Muscle of leg (tissue), 3 donors: ENCODE measurements at regions not wholly inside any gene's neighbourhood (a gene's known extent, or its start where the extent isn't known, plus 50 kb on each side); places are given as distances from the start of the nearest gene placed in this dataset.

ENCODE experiments used
- DNase-seq: peaks from one replicate; pipeline ENCODE4 v3.0.0; 2013
- H3K27ac ChIP-seq: one replicate; pipeline ENCODE4 v1.5.1; 2013; ENCODE audit warnings: mild to moderate bottlenecking, low read length, control low read depth
- H3K27me3 ChIP-seq: one replicate; pipeline ENCODE4 v1.6.1; 2013; ENCODE audit warnings: low read length; ENCODE audit not compliant: control insufficient read depth, insufficient read depth
- H3K36me3 ChIP-seq: one replicate; pipeline ENCODE4 v1.6.1; 2013; ENCODE audit warnings: low read length; ENCODE audit not compliant: control insufficient read depth, insufficient read depth
- H3K4me1 ChIP-seq: one replicate; pipeline ENCODE4 v1.6.1; 2013; ENCODE audit warnings: low read length; ENCODE audit not compliant: control insufficient read depth, insufficient read depth
- H3K4me3 ChIP-seq: one replicate; pipeline ENCODE4 v1.5.1; 2013; ENCODE audit warnings: low read length, control low read depth
- H3K9me3 ChIP-seq: replicated peaks from 2 replicates; pipeline ENCODE4 v1.6.1; 2013; ENCODE audit warnings: low read depth, low read length; ENCODE audit not compliant: control insufficient read depth
- WGBS: methylation state at CpG from one replicate; pipeline ENCODE4 v1.1.5; 2013; ENCODE audit warnings: missing lambda C conversion rate; ENCODE audit not compliant: insufficient coverage; 5-methylcytosine and 5-hydroxymethylcytosine counted together

DNA sequence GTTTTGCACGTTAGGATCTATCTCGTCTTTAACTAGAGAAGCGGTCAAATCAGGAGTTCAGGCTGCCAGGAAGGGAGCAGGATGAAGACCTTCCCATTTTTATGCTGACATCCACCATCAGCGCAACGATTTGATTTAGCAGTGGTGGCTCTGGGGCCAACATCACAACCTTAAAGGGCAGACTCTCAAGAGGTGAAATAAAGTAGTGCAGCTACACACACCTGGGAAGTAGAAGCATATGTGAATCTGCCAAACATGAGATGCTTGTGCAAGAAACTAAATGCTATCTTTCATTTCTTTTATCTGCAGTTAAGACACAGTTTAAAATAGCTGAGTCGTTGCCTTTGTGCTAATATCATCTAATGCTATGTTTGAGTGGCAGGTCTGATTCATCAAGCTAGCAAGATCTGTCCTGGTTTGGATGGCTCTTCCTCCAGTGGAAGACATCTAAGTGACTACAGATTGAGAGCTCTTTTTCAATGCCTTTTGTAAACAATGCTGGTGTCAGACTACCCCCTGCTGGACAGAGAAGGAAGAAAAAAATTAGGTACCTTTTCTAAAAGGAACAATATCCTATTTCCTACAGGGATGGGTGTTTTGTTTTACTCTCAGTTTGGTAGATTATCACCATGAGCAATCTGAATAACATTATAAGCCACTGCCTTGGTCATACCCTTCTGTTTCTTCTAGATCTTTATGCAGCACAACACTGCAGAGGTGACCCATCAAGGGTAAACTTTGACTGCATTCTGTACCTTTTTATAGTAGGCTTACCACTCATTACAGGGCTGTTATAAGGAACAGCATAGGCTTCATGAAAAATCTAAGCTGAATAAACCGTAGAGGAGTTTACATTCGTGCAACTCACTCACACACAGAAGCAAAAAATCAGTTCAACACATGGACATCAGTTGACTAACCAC, 171.6 kb upstream of the FBXL4 start:
- no peak overlapping the region for H3K27ac ChIP-seq
- no peaks in the 10 kb centered on the region for H3K27me3 ChIP-seq
- WGBS = 48% methylated on average over 6 of the region's 8 CpGs
- DNase-seq = peak; percentile 40
- no peaks in the 10 kb centered on the region for H3K4me1 ChIP-seq
- H3K36me3 ChIP-seq = no peaks in the 10 kb centered on the region
- H3K9me3 ChIP-seq = no peaks in the 10 kb centered on the region
- no peak overlapping the region for H3K4me3 ChIP-seq

GRCh38 chr6:99114769-99115406, 167.1 kb upstream of the FBXL4 start:
- Histone ChIP-seq H3K27me3 (no peaks in the 10 kb centered on the region), H3K9me3 (no peaks in the 10 kb centered on the region), H3K4me3 (no peak overlapping the region), H3K27ac (no peak overlapping the region), H3K36me3 (no peaks in the 10 kb centered on the region), H3K4me1 (no peaks in the 10 kb centered on the region)
- WGBS = no CpG with 5 or more reads among the region's 5 CpGs
- no peak for DNase-seq

GRCh38 chr6:99111590-99111989, 163.8 kb upstream of the FBXL4 start:
- no peak for DNase-seq
- no peaks in the 10 kb centered on the region for H3K27me3 ChIP-seq
- H3K36me3 ChIP-seq = no peaks in the 10 kb centered on the region
- no peaks in the 10 kb centered on the region for H3K9me3 ChIP-seq
- no peaks in the 10 kb centered on the region for H3K4me1 ChIP-seq
- H3K4me3 ChIP-seq = no peak overlapping the region
- H3K27ac ChIP-seq = no peak overlapping the region
- WGBS = no CpG with 5 or more reads among the region's 3 CpGs

DNA sequence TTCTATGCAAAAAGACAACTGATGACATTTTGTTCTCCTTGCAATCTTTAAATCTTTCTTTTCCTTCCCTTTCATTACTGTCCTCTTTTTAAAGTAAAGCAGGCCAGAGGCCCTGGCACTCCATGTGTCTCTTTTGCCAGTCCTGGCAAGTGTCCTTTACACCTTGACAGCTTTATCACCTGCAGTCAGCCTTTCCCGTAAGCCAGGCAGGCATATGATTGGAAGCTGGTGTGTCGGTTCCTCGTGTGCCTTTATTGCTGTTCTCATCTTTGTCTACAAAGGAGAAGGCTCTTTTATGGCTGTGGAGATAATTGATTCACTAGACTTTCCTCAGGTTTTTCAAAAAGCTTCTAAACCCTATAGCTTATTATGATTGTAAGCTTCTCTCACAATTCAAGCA, 162.3 kb upstream of the FBXL4 start:
- Histone ChIP-seq H3K4me3 (no peak overlapping the region), H3K36me3 (no peaks in the 10 kb centered on the region), H3K9me3 (no peaks in the 10 kb centered on the region), H3K27me3 (no peaks in the 10 kb centered on the region), H3K4me1 (no peaks in the 10 kb centered on the region), H3K27ac (no peak overlapping the region)
- no peak for DNase-seq
- 40% methylated on average over 2 of the region's 3 CpGs for WGBS

DNA sequence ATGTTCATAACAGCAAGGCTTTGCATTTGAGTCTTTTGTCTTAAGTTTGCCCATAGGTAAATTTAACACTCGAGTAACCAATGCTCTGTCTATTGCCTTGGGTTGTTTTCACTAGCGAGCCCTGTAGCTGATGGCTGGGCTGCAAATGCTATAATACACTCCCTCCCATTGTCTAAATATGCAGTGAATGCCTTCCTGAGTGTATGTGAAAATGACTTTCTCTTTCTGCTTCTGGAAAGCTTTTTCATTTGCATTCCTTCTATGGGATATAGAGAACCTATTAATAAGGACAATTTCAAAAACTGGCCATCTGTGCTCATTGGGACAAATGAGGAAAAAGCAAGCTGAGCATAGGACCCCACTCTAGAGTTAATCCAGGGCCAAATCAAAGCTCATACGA, 156.5 kb upstream of the FBXL4 start:
- no peaks in the 10 kb centered on the region for H3K36me3 ChIP-seq
- no peak for DNase-seq
- H3K4me1 ChIP-seq = no peaks in the 10 kb centered on the region
- H3K9me3 ChIP-seq = no peaks in the 10 kb centered on the region
- WGBS = no CpG with 5 or more reads among the region's 3 CpGs
- no peak overlapping the region for H3K27ac ChIP-seq
- H3K4me3 ChIP-seq = no peak overlapping the region
- H3K27me3 ChIP-seq = no peaks in the 10 kb centered on the region

- no peak for DNase-seq
- Histone ChIP-seq H3K9me3 (no peaks in the 10 kb centered on the region), H3K27ac (no peak overlapping the region), H3K36me3 (no peaks in the 10 kb centered on the region), H3K4me1 (no peaks in the 10 kb centered on the region), H3K4me3 (no peak overlapping the region), H3K27me3 (no peaks in the 10 kb centered on the region)
Observed at GRCh38 chr6:99099243-99099642, 151.5 kb upstream of the FBXL4 start.

DNA sequence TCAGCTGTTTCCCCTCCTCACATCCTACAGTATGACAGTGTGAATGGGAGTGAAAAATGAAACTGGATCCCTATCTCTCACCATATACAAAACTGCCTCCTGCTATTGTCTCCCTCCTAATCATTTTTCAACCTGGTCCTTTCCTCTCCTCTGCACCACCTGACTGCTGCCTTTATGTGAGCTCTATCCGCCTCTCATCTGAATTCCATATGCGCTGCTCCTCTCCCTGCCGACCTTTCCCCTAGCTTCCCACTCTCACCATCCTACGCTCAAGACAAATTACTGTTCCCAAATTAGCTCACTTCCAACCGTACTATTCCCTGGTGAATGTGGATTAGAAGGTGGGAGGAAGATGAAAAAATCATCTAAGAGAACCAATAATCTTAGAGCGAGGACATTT, 148.4 kb upstream of the FBXL4 start:
- no peaks in the 10 kb centered on the region for H3K9me3 ChIP-seq
- DNase-seq = no peak
- H3K4me3 ChIP-seq = no peak overlapping the region
- H3K27ac ChIP-seq = no peak overlapping the region
- no peaks in the 10 kb centered on the region for H3K4me1 ChIP-seq
- H3K27me3 ChIP-seq = no peaks in the 10 kb centered on the region
- WGBS = 29% methylated on average over 3 of the region's 6 CpGs
- no peaks in the 10 kb centered on the region for H3K36me3 ChIP-seq

GRCh38 chr6:99093456-99094190, 145.9 kb upstream of the FBXL4 start:
- Histone ChIP-seq H3K27ac (no peak overlapping the region), H3K9me3 (no peaks in the 10 kb centered on the region), H3K4me1 (no peaks in the 10 kb centered on the region), H3K36me3 (no peaks in the 10 kb centered on the region), H3K27me3 (no peaks in the 10 kb centered on the region), H3K4me3 (no peak overlapping the region)
- WGBS = 17% methylated on average over 4 of the region's 13 CpGs
- DNase-seq = no peak

- no peak for DNase-seq
- Histone ChIP-seq H3K27ac (no peak overlapping the region), H3K27me3 (no peaks in the 10 kb centered on the region), H3K9me3 (no peaks in the 10 kb centered on the region), H3K36me3 (no peaks in the 10 kb centered on the region), H3K4me1 (no peaks in the 10 kb centered on the region), H3K4me3 (no peak overlapping the region)
- 68% methylated on average over 5 of the region's 7 CpGs for WGBS
Observed at GRCh38 chr6:99092461-99092860, 144.7 kb upstream of the FBXL4 start.

DNA sequence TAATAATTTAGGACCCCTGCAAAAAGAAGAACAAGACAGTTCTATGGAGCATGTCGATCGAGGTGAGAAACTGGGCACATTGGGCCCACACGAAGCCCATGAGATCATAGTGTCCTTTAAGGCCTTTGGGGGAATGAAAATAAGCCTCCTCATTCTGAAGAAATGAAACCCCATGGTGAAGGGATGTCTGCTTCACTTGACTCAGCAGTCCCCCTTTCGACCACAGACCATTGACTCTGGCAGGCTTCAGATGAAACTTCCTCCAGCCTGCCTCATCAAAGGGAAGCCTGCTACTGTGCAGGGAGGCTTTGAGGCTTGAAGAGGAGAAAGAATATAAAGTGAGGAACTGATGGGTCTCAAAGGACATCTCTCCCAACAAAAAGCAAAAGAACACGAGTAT, 144.2 kb upstream of the FBXL4 start:
- DNase-seq = no peak
- Histone ChIP-seq H3K27ac (no peak overlapping the region), H3K36me3 (no peaks in the 10 kb centered on the region), H3K9me3 (no peaks in the 10 kb centered on the region), H3K4me1 (no peaks in the 10 kb centered on the region), H3K4me3 (no peak overlapping the region), H3K27me3 (no peaks in the 10 kb centered on the region)
- 100% methylated on average over 2 of the region's 5 CpGs for WGBS
